K562 (cell line): ENCODE measurements at regions not wholly inside any gene's neighbourhood (a gene's known extent, or its start where the extent isn't known, plus 50 kb on each side); places are given as distances from the start of the nearest gene placed in this dataset.

Experiments used
- ATAC-seq: fragments of 200-7000 bp; cut with Tn5 transposase; 3 replicates; pipeline ENCODE4 v1.9.1; 2020; ENCODE audit warnings: moderate library complexity
- BruUV-seq: library from RNA; stranded (reverse); fragments of 400-500 nt; replicated peaks from 2 replicates; lab custom pipeline; 2021; lab: Mats Ljungman, UMichigan
- CTCF ChIA-PET: fragments of 300-600 bp; formaldehyde crosslinking; extraction: SDS; loops from one replicate; lab custom pipeline; 2021; ENCODE audit warnings: low intra/inter-chr PET ratio; lab: Yijun Ruan, JAX
- POLR2A ChIA-PET: fragments of 300-600, 350-650 bp; sonication (Branson Sonifier 250); formaldehyde crosslinking; extraction: SDS; loops from one replicate; lab custom pipeline; 2021; ENCODE audit warnings: antibody characterized with exemption, inconsistent platforms; lab: Yijun Ruan, JAX
- DNase-seq, 4 experiments: peaks; one replicate each; pipeline versions ENCODE4 v3.0.0 to v3.0.0-alpha.2; 2011 to 2018; ENCODE audit warnings: low spot score in 3 of 4, mixed read lengths in 3 of 4; ENCODE audit errors: extremely low read depth in 1 of 4
- FAIRE-seq: peaks from 2 replicates; lab custom pipeline; 2011; peaks lifted over from hg19 to GRCh38; lab: Jason Lieb, UNC
- H2AFZ ChIP-seq: 2 replicates; pipeline ENCODE4 v1.6.0; 2011; ENCODE audit warnings: low read depth, low read length, control low read depth, inconsistent platforms
- H3K27ac ChIP-seq: fragments of 200-600 bp; 3 replicates; pipeline ENCODE4 v1.8.0; 2011; ENCODE audit warnings: low read depth, mild to moderate bottlenecking, control low read depth, inconsistent platforms, low read length, moderate library complexity, mixed read lengths; ENCODE audit errors: extremely low read depth
- H3K27me3 ChIP-seq, 2 experiments: fragments of 300-600 bp in 1 of 2; 2 replicates in 1 of 2; 3 replicates in 1 of 2; pipeline versions ENCODE4 v1.6.0 to v1.8.0; 2011; ENCODE audit warnings: inconsistent platforms in 2 of 2, low read length in 2 of 2, mild to moderate bottlenecking in 1 of 2, mixed read lengths in 1 of 2, moderate library complexity in 1 of 2; ENCODE audit not compliant: control insufficient read depth in 2 of 2, insufficient read depth in 2 of 2
- H3K36me3 ChIP-seq: fragments of 300-600 bp; 3 replicates; pipeline ENCODE4 v1.8.0; 2011; ENCODE audit warnings: mild to moderate bottlenecking, low read length, inconsistent platforms; ENCODE audit not compliant: control insufficient read depth, insufficient read depth
- H3K4me1 ChIP-seq, 2 experiments: fragments of 200-600 bp in 1 of 2; replicated peaks in 1 of 2; 2 replicates in 1 of 2; 3 replicates in 1 of 2; pipeline versions ENCODE4 v1.5.1 to v1.8.0; 2011; ENCODE audit warnings: inconsistent platforms in 2 of 2, low read length in 2 of 2, mild to moderate bottlenecking in 1 of 2, mixed read lengths in 1 of 2, moderate library complexity in 1 of 2; ENCODE audit not compliant: control insufficient read depth in 2 of 2, insufficient read depth in 2 of 2
- H3K4me2 ChIP-seq: 2 replicates; pipeline ENCODE4 v1.6.1; 2011; ENCODE audit warnings: low read length, control low read depth, inconsistent platforms, mixed read lengths; ENCODE audit not compliant: insufficient read depth
- H3K4me3 ChIP-seq: fragments of 200-600 bp; sonication (generic), shearing (Covaris generic); 2 replicates; pipeline ENCODE4 v1.5.1; 2016; ENCODE audit warnings: control low read depth, inconsistent platforms
- H3K79me2 ChIP-seq: fragments of 200-600 bp; 3 replicates; pipeline ENCODE4 v1.8.0; 2011; ENCODE audit warnings: low read length, inconsistent platforms; ENCODE audit not compliant: control insufficient read depth, insufficient read depth
- H3K9ac ChIP-seq, 2 experiments: 2 replicates each; pipeline versions ENCODE4 v1.6.0 to v1.6.1; 2011; ENCODE audit warnings: low read depth in 2 of 2, low read length in 2 of 2, control low read depth in 1 of 2, inconsistent platforms in 1 of 2, mild to moderate bottlenecking in 1 of 2, mixed read lengths in 1 of 2; ENCODE audit not compliant: insufficient read depth in 1 of 2
- H3K9me1 ChIP-seq: one replicate; pipeline ENCODE4 v1.6.0; 2011; ENCODE audit warnings: inconsistent platforms, mild to moderate bottlenecking, low read length, moderate library complexity; ENCODE audit not compliant: control insufficient read depth, insufficient read depth
- H3K9me3 ChIP-seq: replicated peaks from 2 replicates; pipeline ENCODE4 v1.5.1; 2011; ENCODE audit warnings: low read depth, low read length, inconsistent platforms; ENCODE audit not compliant: control insufficient read depth, insufficient read depth
- H4K20me1 ChIP-seq: replicated peaks from 2 replicates; pipeline ENCODE4 v1.6.1; 2011; ENCODE audit warnings: low read length, inconsistent platforms, mixed read lengths; ENCODE audit not compliant: control insufficient read depth, insufficient read depth
- MEIS2 ChIP-seq: fragments of 450-650 bp; IDR thresholded peaks from 2 replicates; pipeline ENCODE4 v1.6.1; 2014; ENCODE audit warnings: mild to moderate bottlenecking; ENCODE audit not compliant: partially characterized antibody
- NR2C2 ChIP-seq, 2 experiments: fragments of 200-800 bp in 1 of 2; sonication (Bioruptor generic) in 1 of 2; sonication (generic) in 1 of 2; formaldehyde crosslinking in 1 of 2; IDR thresholded peaks; 2 replicates each; pipeline versions ENCODE4 v1.6.1 to v1.8.0; 2016 to 2022; ENCODE audit warnings: mild to moderate bottlenecking in 1 of 2, missing compliant biosample characterization in 1 of 2, missing genetic modification characterization in 1 of 2, missing genetic modification reagents in 1 of 2
- PBX2 ChIP-seq, 2 experiments: IDR thresholded peaks in 1 of 2; conservative IDR thresholded peaks in 1 of 2; 2 replicates each; pipeline ENCODE4 v1.6.1; 2016; ENCODE audit warnings: low read depth in 2 of 2, mild to moderate bottlenecking in 1 of 2, missing compliant biosample characterization in 1 of 2, missing genetic modification characterization in 1 of 2, moderate library complexity in 1 of 2
- TBP ChIP-seq: optimal IDR thresholded peaks from 2 replicates; pipeline ENCODE3; 2011; ENCODE audit warnings: low read depth, low read length, improper control_type of control experiment
- THAP7 ChIP-seq: fragments of 250-450 bp; sonication (Bioruptor Pico); IDR thresholded peaks from 2 replicates; pipeline ENCODE4 v1.5.0; 2021
- ZBTB49 ChIP-seq: sonication (generic); formaldehyde crosslinking; IDR thresholded peaks from 2 replicates; pipeline ENCODE4 v1.8.0; 2022; ENCODE audit warnings: missing genetic modification reagents, mild to moderate bottlenecking, borderline replicate concordance
- ZNF124 ChIP-seq: sonication (generic); formaldehyde crosslinking; IDR thresholded peaks from 2 replicates; pipeline ENCODE4 v1.8.1; 2022; ENCODE audit warnings: missing genetic modification reagents
- WGBS: fragments of 100-300 bp; shearing (Covaris generic); methylation state at CpG from one replicate; pipeline ENCODE4 v1.1.6; 2016; ENCODE audit warnings: low coverage, mixed read lengths; ENCODE audit not compliant: insufficient coverage; ENCODE audit errors: missing lambda C conversion rate; 5-methylcytosine and 5-hydroxymethylcytosine counted together
- in situ Hi-C: fragments of 300-500 bp; cut with MboI; formaldehyde crosslinking; loops from 4 replicates; pipeline ENCODE4 v1.15.0; 2018; ENCODE audit warnings: inconsistent platforms, mixed read lengths
- intact Hi-C: fragments of 100-400 bp; cut with micrococcal nuclease; formaldehyde crosslinking; loops from 2 replicates; pipeline ENCODE4 v1.14.2; 2022

GRCh38 chr5:58019614-58020013 lies 440.3 kb downstream of the PLK2 start:
- ATAC-seq = no peak
- no peak overlapping the region for H3K27ac ChIP-seq
- WGBS = 8% methylated on average over 3 of the region's 3 CpGs
- TF ChIP-seq ZBTB49 (CRISPR knock-in tag) = no peak
- TF ChIP-seq THAP7 (CRISPR knock-in tag) = no peak
- no peak for TF ChIP-seq TBP
- peak; percentile 59 for TF ChIP-seq MEIS2
- no peak for TF ChIP-seq ZNF124 (CRISPR knock-in tag)
- no peak for TF ChIP-seq PBX2 (CRISPR knock-in tag; IDR thresholded peaks at IDR 0.05; ENCODE audit: low read depth)
- TF ChIP-seq PBX2 (tag; conservative IDR thresholded peaks at IDR 0.05; ENCODE audit: low read depth) = peak; percentile 60
- no peak for TF ChIP-seq NR2C2 (CRISPR knock-in tag; IDR thresholded peaks at IDR 0.05)
- peak; percentile 49; the same call in 1 of the 2 replicates for TF ChIP-seq NR2C2 (tag; IDR thresholded peaks at IDR 0.05)
- intact Hi-C loops (no loop called here), in situ Hi-C loops (no loop called here)
- no peak for FAIRE-seq
- H3K4me2 ChIP-seq = no peak overlapping the region
- no TSS peak for BruUV-seq
- ChIA-PET CTCF (no interaction called here), POLR2A (no interaction called here)
- H3K9me1 ChIP-seq = no peaks in the 10 kb centered on the region
- H4K20me1 ChIP-seq = no peaks in the 10 kb centered on the region
- H3K4me1 ChIP-seq = peaks cover 0 to 3% of the 10 kb centered on the region in 2 experiments; a peak in 2 of 5 replicates
- no peaks in the 10 kb centered on the region for H3K27me3 ChIP-seq
- no peaks in the 10 kb centered on the region; the same call in none of the 2 replicates for H3K9me3 ChIP-seq
- no peak overlapping the region for H2AFZ ChIP-seq
- peak in 1 of 4 experiments; percentile 8 for DNase-seq
- no peak overlapping the region for H3K9ac ChIP-seq
- H3K36me3 ChIP-seq = no peaks in the 10 kb centered on the region
- H3K79me2 ChIP-seq = no peaks in the 10 kb centered on the region
- H3K4me3 ChIP-seq = no peak overlapping the region
